HEK293 (cell line): ENCODE measurements at regions not wholly inside any gene's neighbourhood (a gene's known extent, or its start where the extent isn't known, plus 50 kb on each side); places are given as distances from the start of the nearest gene placed in this dataset.

Experiments used
- CTCF ChIA-PET: fragments of 350-600 bp; formaldehyde crosslinking; extraction: SDS; loops from one replicate; lab custom pipeline; 2021; ENCODE audit warnings: antibody characterized with exemption; lab: Yijun Ruan, JAX
- POLR2A ChIA-PET: fragments of 300-600 bp; formaldehyde crosslinking; extraction: SDS; loops from one replicate; lab custom pipeline; 2020; ENCODE audit warnings: antibody characterized with exemption, inconsistent platforms; lab: Yijun Ruan, JAX
- H3K27ac ChIP-seq: fragments of 200-500 bp; sonication (Bioruptor generic); 2 replicates; pipeline ENCODE4 v1.5.1; 2014; ENCODE audit warnings: low read depth, low read length, control low read depth, inconsistent platforms; ENCODE audit errors: extremely low read depth
- H3K36me3 ChIP-seq, 2 experiments: fragments of 200-500 bp in 1 of 2; sonication (Bioruptor generic) in 1 of 2; 1 replicate in 1 of 2; 2 replicates in 1 of 2; pipeline ENCODE4 v1.5.1; 2014 to 2017; ENCODE audit warnings: inconsistent platforms in 2 of 2, low read length in 2 of 2; ENCODE audit not compliant: control insufficient read depth in 2 of 2, insufficient read depth in 1 of 2
- H3K4me1 ChIP-seq: fragments of 200-500 bp; sonication (Bioruptor generic); 2 replicates; pipeline ENCODE4 v1.5.1; 2014; ENCODE audit warnings: mild to moderate bottlenecking, low read length, inconsistent platforms; ENCODE audit not compliant: control insufficient read depth, insufficient read depth
- H3K4me3 ChIP-seq: 2 replicates; pipeline ENCODE4 v1.5.1; 2011; ENCODE audit warnings: low read depth, mild to moderate bottlenecking, control low read depth, low read length, moderate library complexity
- H3K9me3 ChIP-seq: fragments of 200-500 bp; sonication (Bioruptor generic); 2 replicates; pipeline ENCODE4 v1.5.1; 2014; ENCODE audit warnings: low read depth, low read length, inconsistent platforms; ENCODE audit not compliant: control insufficient read depth, insufficient read depth
- BCL6B ChIP-seq: fragments of 450-650 bp; formaldehyde crosslinking; IDR thresholded peaks from 2 replicates; pipeline ENCODE4 v1.5.1; 2017; ENCODE audit warnings: missing biosample characterization, missing genetic modification characterization
- GLI2 ChIP-seq: fragments of 450-650 bp; formaldehyde crosslinking; IDR thresholded peaks from 2 replicates; pipeline ENCODE4; 2017; ENCODE audit warnings: missing biosample characterization, missing genetic modification characterization, low read depth, borderline replicate concordance
- PRDM2 ChIP-seq: fragments of 450-650 bp; formaldehyde crosslinking; IDR thresholded peaks from 2 replicates; pipeline ENCODE4 v1.5.1; 2016; ENCODE audit warnings: missing biosample characterization, missing genetic modification characterization, borderline replicate concordance
- RBAK ChIP-seq: fragments of 450-650 bp; formaldehyde crosslinking; IDR thresholded peaks from 2 replicates; pipeline ENCODE4 v1.5.1; 2016; ENCODE audit warnings: missing biosample characterization, missing genetic modification characterization
- REST ChIP-seq: fragments of 450-650 bp; formaldehyde crosslinking; IDR thresholded peaks from 2 replicates; pipeline ENCODE4 v1.5.1; 2016; ENCODE audit warnings: missing biosample characterization, missing genetic modification characterization
- ZBTB20 ChIP-seq: fragments of 450-650 bp; formaldehyde crosslinking; IDR thresholded peaks from 2 replicates; pipeline ENCODE4 v1.5.1; 2016; ENCODE audit warnings: missing biosample characterization, missing genetic modification characterization
- ZBTB21 ChIP-seq: fragments of 450-650 bp; formaldehyde crosslinking; IDR thresholded peaks from 2 replicates; pipeline ENCODE4 v1.5.1; 2017; ENCODE audit warnings: missing biosample characterization, missing genetic modification characterization
- ZNF138 ChIP-seq: fragments of 450-650 bp; formaldehyde crosslinking; IDR thresholded peaks from 2 replicates; pipeline ENCODE4 v1.5.1; 2016; ENCODE audit warnings: missing biosample characterization, missing genetic modification characterization, borderline replicate concordance
- ZNF148 ChIP-seq: fragments of 450-650 bp; formaldehyde crosslinking; IDR thresholded peaks from 2 replicates; pipeline ENCODE4 v1.5.0; 2017; ENCODE audit warnings: missing biosample characterization, missing genetic modification characterization, borderline replicate concordance
- ZNF211 ChIP-seq: fragments of 450-650 bp; formaldehyde crosslinking; IDR thresholded peaks from 2 replicates; pipeline ENCODE4 v1.5.1; 2016; ENCODE audit warnings: low read depth, missing biosample characterization, missing genetic modification characterization
- ZNF311 ChIP-seq: fragments of 450-650 bp; formaldehyde crosslinking; IDR thresholded peaks from 2 replicates; pipeline ENCODE4 v1.5.1; 2017; ENCODE audit warnings: missing biosample characterization, missing genetic modification characterization, borderline replicate concordance
- ZNF350 ChIP-seq: fragments of 450-650 bp; formaldehyde crosslinking; IDR thresholded peaks from 2 replicates; pipeline ENCODE4 v1.5.0; 2017; ENCODE audit warnings: missing biosample characterization, mild to moderate bottlenecking, missing genetic modification characterization
- ZNF433 ChIP-seq: fragments of 450-650 bp; formaldehyde crosslinking; IDR thresholded peaks from 2 replicates; pipeline ENCODE4 v1.5.1; 2016; ENCODE audit warnings: missing biosample characterization, missing genetic modification characterization, low read depth
- ZNF48 ChIP-seq: fragments of 450-650 bp; formaldehyde crosslinking; IDR thresholded peaks from 2 replicates; pipeline ENCODE4 v1.5.1; 2016; ENCODE audit warnings: missing biosample characterization, missing genetic modification characterization
- ZNF510 ChIP-seq: fragments of 450-650 bp; formaldehyde crosslinking; IDR thresholded peaks from 2 replicates; pipeline ENCODE4 v1.5.1; 2018; ENCODE audit warnings: mild to moderate bottlenecking, missing genetic modification characterization, missing biosample characterization; ENCODE audit not compliant: insufficient replicate concordance
- ZNF555 ChIP-seq: fragments of 450-650 bp; formaldehyde crosslinking; conservative IDR thresholded peaks from 2 replicates; pipeline ENCODE4 v1.5.1; 2017; ENCODE audit warnings: missing biosample characterization, mild to moderate bottlenecking, missing genetic modification characterization, inconsistent platforms

- H3K4me1 ChIP-seq = no peaks in the 10 kb centered on the region
- ChIA-PET POLR2A (no interaction called here), CTCF (interaction anchor here (0.7 kb wide), 1 partner anchor 224 kb away, joined by 4 read pairs; no protein-coding TSS in a partner anchor)
- H3K36me3 ChIP-seq = no peaks in the 10 kb centered on the region
- no peak overlapping the region for H3K4me3 ChIP-seq
- no peak overlapping the region for H3K27ac ChIP-seq
- TF ChIP-seq ZNF555 (tag by site-specific recombination) = no peak
- TF ChIP-seq ZNF433 = no peak
- TF ChIP-seq PRDM2 (tag by site-specific recombination) = no peak
- no peak for TF ChIP-seq GLI2 (tag by site-specific recombination)
- no peak for TF ChIP-seq ZNF48 (tag by site-specific recombination)
- TF ChIP-seq BCL6B (tag by site-specific recombination) = no peak
- TF ChIP-seq ZBTB21 = no peak
- TF ChIP-seq REST = no peak
- no peak for TF ChIP-seq ZNF510 (tag by site-specific recombination)
- no peak for TF ChIP-seq RBAK (tag by site-specific recombination)
- TF ChIP-seq ZNF138 (tag by site-specific recombination) = no peak
- TF ChIP-seq ZNF148 (tag by site-specific recombination) = no peak
- TF ChIP-seq ZNF211 (tag by site-specific recombination) = no peak
- no peak for TF ChIP-seq ZNF350
- TF ChIP-seq ZNF311 (tag by site-specific recombination) = no peak
- no peak for TF ChIP-seq ZBTB20
- H3K9me3 ChIP-seq = no peaks in the 10 kb centered on the region
Measured at GRCh38 chr13:30359991-30360390, 52.6 kb upstream of the KATNAL1 start.
